ENCODE measurements at regions not wholly inside any gene's neighbourhood (a gene's known extent, or its start where the extent isn't known, plus 50 kb on each side); places are given as distances from the start of the nearest gene placed in this dataset.

DNA sequence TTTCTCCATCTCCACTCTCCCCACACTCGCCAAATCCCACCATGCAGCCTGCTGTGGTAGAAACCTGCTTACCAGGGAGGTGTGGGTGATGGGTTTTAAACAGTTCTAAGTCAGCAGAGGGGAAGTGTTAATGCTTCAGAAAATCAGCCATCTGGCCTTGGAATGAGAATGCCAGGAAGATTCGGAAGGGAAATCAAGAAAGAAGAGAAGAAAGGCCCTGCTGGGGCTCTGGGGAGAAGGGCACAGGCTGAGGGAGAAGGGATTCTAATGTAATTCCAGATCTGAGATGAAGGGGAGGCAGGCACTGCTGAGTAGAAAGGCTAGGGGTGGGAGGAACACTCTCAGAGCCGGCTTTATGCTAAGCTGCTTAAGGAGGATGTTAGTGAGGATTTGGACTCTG lies 434.7 kb upstream of the DMAC1 start:
- no peak for TF ChIP-seq ZNF274 (IDR thresholded peaks at IDR 0.05; ENCODE audit: low read depth, low read length)
- TF ChIP-seq YY1 (IDR thresholded peaks at IDR 0.05; ENCODE audit: insufficient read depth, insufficient read length): no peak
